Stomach (tissue), 4 donors: ENCODE measurements at regions not wholly inside any gene's neighbourhood (a gene's known extent, or its start where the extent isn't known, plus 50 kb on each side); places are given as distances from the start of the nearest gene placed in this dataset.

Source experiments
- CTCF ChIP-seq, 7 experiments: fragments of 450-650 bp in 4 of 7; fragments of 200-600 bp in 3 of 7; sonication (generic) in 3 of 7; IDR thresholded peaks; one replicate each; pipeline ENCODE4 v1.5.1; 2016 to 2019; ENCODE audit warnings: antibody characterized with exemption in 7 of 7, control low read depth in 2 of 7, mild to moderate bottlenecking in 1 of 7
- EP300 ChIP-seq: sonication (generic); formaldehyde crosslinking; IDR thresholded peaks from one replicate; pipeline ENCODE4 v1.6.1; 2017; ENCODE audit warnings: antibody characterized with exemption
- POLR2A ChIP-seq, 4 donors: fragments of 450-650 bp; IDR thresholded peaks; one replicate each; pipeline ENCODE4 v1.6.1; 2016; ENCODE audit warnings: antibody characterized with exemption in 4 of 4, control low read depth in 2 of 4, mild to moderate bottlenecking in 1 of 4, moderate library complexity in 1 of 4
- POLR2AphosphoS5 ChIP-seq, 3 donors: sonication (generic); formaldehyde crosslinking; IDR thresholded peaks; one replicate each; pipeline ENCODE4 v1.6.1; 2016; ENCODE audit warnings: antibody characterized with exemption in 3 of 3

DNA sequence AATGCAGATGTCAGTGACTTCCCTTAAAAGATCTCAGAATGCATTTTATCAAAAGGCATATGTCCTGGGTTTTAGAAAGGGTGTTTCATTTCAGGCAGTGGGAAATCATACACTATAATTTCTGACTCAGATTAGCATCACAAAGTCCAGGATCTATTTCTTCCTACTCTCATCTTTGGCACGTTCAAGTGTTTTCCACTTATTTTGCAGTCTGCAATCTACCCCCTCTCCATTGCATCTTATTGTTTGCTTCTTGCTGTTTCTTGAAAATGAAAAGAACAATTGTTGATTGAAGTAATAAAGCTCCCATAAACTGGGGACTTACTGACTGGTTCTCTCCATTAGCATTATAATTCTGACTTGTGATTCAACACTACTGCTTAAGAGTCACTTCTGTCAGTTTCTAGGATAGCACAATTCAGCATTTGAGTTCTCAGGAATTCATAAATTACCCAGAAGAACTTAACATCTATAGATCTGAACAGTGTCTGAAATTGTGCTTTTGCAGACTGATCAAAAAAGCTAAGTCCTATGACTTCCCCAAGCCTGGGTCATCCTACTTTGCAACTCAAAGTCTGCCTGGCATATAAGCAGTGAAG, 332.9 kb downstream of the RASEF start:
- TF ChIP-seq CTCF (IDR thresholded peaks at IDR 0.05) (no peak), EP300 (no peak), POLR2AphosphoS5 (IDR thresholded peaks at IDR 0.05) (no peak), POLR2A (IDR thresholded peaks at IDR 0.05) (no peak)
